HG03432 (cell line): ENCODE measurements at regions not wholly inside any gene's neighbourhood (a gene's known extent, or its start where the extent isn't known, plus 50 kb on each side); places are given as distances from the start of the nearest gene placed in this dataset.
"Not testable (repeated sequence)": the region's sequence is repeated elsewhere in the genome, so short reads cannot be mapped to it uniquely, and the experiment has no call there.

ENCODE experiments used
- ATAC-seq: cut with Tn5 transposase; IDR thresholded peaks from one replicate; pipeline ENCODE4 v1.9.1; 2021; ENCODE audit warnings: mild to moderate bottlenecking, moderate library complexity; ENCODE audit not compliant: unreplicated experiment

DNA sequence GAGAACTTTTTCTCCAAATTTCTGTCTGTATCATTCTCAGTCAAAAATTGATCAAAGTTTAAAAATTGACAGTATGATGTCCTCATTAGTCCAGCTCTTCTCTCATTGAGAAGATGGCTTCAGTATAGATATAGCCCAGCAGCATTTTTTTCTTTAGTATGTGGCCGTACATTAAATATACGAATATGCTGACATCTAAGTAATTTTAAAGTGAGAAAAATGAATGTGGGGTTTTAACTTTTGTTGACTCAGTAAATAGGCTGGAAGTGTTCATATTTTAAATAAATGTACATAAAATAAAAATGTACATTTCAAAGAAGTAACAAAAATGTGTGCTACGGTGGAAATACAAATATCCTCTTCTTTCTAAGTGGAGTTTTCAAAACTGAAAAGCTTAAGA lies 123.5 kb upstream of the PKN2 start:
- no peak for ATAC-seq

DNA sequence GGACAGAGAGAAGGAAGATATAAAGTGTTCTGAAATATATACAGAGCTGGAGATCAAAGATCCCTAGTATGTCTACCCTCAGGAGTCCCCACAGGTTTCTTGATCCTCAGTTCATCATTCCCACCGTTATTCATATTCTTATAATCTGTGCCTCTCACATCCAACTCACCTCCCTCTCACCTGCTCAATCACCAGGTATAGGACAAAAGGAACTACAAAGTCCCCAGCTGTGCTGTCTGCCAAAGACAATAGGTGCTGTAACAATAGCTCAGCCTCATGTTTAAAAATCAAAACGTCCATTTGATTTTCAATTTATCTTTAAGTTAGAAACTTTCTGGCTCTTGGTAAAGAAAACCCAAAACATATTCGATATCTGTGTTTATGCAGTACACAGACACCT lies 121.1 kb upstream of the PKN2 start:
- ATAC-seq: no peak

DNA sequence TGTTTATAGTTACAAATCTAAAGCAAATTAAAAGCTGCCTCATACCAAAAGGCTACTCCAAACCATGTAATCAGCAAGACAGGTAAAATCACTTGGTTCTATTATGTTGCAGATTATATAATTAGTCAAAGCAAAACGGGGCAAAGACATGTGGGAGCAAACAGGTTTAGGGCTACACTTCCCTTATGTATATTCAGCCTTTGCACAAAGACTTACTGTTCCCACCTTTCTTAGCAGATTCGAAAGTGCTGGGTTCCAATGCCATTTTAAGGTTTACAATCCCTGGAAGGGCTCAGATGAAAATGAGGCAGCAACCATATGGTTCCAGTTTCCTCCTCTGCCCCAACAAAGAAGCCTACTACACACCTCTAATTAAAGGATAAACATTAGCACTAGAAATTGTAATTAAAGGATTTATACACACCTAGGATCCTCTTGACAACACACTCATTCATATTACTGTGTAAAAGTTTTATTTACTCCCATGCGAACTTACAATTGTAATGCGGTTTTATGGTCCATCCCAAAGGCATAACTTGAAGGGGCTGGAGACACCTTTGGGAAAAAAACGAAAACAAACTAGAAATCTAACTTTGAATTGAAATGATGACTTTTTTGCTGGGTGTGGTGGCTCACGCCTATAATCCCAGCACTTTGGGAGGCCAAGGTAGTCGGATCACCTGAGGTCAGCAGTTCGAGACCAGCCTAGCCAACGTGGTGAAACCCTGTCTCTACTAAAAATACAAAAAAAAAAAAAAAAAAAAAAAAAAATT lies 117.3 kb upstream of the PKN2 start:
- no peak for ATAC-seq

DNA sequence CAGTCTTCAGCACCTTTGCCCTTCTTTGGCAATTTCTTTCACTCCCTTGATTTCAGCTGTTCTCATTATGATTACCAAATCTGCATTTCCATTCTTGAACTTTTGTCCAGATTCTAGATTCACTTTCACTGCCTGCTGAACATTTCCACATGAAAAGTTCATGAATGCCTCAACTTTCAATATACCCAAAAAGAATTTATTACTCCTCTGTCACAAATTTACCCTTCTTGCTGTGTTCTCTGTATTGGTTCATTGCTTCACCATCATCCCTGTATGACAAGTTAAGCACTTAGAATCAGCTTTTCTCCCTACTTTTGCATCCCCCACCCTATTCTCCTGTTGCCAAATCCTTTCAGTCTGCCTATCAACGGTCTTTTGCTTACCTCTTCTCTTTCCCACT lies 112.6 kb upstream of the PKN2 start:
- ATAC-seq: no peak

DNA sequence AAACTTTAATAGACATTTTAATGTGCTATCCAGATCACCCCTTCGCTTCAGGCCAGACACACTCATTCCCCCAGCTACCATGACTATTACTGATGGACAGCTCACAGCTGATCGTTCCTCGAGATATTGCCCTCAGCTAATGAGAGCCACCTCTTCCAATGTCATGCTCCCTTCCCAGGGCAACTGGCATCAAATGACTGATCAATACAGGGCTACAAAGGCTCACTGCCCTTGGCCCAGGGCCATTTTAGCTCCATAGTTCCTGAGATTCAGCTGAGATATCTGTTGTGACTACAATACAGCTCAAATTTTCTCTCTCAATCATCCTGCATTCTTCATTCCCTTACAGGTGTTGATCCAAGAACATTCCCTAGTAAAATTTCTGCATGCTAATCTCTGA lies 104.5 kb upstream of the PKN2 start:
- no peak for ATAC-seq

DNA sequence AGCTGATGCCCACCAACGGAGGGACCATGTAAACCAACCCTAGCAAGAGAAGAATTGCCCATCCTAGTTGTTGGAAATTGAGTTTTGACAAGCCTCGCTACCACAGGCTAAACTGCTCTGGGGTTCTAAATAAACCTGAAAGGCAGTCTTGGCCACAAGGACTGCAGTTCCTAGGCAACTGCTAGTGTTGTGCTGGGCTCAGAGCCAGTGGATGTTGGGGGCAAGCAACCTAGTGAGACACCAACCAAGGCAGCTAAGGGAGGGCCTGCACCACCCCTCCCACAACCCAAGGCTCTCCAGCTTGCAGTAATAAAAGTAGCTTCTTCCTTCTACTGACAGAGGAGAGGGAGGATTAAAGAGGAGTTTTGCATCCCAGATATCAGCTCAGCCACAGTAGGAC lies 102.4 kb upstream of the PKN2 start:
- ATAC-seq: no peak

DNA sequence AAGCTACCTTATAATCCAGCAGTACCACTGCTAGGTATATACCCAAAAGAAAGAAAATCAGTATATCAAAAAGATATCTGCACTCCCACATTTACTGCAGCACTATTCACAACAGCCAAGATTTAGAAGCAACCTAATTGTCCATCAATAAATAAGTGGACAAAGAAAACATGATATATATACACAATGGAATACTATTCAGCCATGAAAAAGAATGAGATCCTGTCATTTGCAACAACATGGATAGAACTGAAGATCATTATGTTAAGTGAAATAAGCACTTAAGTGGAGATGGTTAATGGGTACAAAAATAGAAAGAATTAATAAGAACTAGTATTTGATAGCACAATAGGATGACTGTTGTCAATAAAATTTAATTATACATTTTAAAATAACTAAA lies 90.7 kb upstream of the PKN2 start:
- no peak for ATAC-seq

DNA sequence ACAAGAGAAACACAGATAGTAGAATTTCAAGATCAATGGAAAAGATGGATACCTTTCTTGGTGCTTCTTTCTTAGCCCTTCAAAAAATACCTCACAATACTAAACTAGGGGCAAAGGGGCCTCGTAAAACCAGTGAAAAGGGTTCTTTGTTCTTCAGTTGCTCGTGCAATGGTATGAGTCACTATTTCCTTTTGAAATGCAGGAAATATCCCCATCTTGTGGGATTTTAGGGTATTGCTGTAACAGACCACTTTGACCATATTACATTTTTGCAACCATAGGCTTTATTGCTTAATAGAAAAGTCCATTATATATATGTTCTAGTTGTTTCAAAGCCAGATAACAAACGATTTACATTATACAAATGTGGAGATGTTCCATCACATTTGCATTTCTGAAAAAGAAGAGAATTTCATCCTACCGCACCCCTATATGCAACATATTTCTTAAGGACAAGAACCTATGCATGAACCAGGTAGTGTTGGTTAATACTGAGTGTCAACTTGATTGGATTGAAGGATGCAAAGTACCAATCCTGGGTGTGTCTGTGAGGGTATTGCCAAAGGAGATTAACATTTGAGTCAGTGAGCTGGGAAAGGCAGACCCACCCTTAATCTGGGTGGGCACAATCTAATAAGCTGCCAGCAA lies 88.6 kb upstream of the PKN2 start:
- peak; percentile 53 for ATAC-seq

DNA sequence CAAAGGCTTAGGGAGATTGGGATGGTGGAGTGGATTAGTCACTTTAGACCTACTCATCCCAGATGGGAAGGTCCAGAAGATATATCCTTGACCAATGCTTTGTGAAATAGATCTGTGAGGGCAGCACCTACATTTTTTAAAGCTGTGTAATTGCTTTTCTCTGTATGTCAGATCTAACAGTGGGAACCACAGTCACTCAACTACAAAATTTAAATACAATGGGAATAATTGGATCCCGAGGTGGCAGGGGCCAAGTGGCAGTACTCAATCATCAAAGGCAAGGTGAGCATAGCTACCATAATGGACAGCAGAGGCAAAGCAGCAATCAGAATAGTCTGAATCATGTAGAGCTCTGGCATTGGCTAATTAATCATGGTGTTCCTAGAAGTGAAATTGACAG lies 86.1 kb upstream of the PKN2 start:
- not testable (repeated sequence) for ATAC-seq

DNA sequence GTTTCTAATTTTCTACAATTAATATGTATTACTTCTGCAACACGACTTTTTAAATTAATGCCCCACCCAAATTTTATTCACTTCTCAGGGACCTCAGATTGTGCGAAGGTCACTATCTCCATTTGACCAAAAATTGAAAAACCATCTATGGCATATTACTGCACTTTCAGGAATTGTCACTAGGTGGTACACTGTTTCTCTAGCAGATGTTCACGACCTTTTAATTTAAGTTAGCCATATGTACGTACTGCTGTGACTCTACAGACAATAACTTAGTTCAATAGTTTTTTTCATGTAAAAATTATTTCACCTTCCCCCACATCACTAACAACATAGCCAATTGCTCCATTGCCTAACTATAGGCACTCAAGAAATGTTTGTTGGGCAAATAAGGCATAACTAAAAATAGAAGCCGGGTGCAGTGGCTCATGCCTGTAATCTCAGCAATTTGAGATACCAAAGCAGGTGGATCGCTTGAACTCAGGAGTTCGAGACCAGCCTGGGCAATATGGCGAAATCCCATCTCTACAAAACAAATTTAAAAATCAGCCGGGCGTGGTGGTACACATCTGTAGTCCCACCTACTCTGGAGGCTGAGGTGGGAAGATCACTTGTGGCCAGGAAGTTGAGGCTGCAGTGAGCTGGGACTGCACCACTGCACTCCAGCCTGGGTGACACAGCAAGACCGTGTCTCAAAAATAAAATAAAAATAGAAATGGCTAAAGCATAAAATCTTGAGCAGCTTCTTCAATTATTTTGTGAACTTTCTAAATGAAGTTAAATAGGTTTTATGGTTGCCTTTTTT lies 75.7 kb upstream of the PKN2 start:
- peak; percentile 84 for ATAC-seq

DNA sequence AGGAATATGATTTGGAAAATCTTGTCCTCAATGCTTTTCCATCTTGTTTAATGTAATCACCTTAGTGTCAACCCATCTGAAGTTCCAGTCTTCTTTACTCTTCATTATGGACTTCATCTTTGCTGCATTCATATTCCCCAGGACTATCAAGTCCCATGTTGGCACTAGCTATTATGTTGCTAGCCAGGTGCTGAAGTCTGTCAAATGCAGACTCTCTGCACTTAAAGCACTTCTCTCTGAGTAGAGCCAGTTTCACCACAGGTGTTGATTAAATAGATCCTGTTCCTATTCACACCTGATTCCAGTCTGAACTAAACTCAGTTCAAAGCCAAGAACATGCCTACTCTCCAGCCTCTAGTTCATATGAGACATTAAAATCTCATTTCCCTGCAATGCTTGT lies 75.0 kb upstream of the PKN2 start:
- ATAC-seq: no peak

DNA sequence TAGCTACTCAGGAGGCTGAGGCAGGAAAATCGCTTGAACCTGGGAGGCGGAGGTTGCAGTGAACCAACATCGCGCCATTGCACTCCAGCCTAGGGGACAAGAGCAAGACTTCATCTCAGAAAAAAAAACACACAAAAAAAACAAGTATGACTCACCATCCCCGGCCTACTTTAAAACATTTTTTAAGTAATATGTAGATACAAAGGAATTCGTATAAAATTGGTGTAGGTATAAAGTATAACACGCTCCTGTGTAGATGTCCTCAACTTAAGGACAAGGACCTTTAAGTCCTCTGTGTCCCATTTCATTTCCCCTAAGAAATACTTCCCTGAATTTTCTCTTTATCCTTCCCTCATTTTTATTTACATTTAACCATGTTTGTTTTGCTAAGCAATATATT lies 73.4 kb upstream of the PKN2 start:
- no peak for ATAC-seq

DNA sequence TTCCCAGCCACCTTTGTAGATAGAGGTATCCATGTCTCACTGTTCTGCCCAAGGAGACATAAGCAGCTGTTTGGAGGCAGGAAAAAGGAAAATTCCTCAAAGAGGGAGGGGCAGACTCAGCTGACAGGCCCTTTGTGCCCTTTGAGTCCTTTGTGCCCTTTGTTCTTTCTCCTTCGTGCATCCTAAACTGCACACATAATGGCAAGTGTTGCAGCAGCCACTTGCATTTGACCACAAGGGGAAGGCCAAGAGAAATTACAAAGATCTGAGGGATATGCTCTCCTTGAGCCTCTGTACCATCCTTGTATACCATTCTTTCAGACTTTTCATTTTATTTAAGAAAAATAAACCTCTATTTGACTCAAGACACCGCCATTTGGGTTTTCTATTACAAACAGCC lies 71.8 kb upstream of the PKN2 start:
- ATAC-seq: no peak

DNA sequence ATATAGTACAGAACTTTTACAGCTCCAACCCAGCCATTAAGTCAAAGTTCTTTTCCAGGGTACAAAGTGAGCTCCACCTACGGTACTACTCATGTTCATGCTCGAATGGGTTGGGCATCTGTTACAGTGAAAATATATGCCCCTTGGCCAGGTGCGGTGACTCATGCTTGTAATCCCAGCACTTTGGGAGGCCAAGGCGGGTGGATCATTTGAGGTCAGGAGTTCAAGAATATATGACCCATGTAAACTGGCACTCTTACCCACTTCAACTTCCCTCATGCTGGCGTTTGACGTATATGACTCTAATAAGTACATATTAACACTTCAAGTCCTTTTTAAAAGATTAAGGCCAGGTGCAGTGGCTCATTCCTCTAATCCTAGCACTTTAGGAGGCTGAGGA lies 71.3 kb upstream of the PKN2 start:
- no peak for ATAC-seq

DNA sequence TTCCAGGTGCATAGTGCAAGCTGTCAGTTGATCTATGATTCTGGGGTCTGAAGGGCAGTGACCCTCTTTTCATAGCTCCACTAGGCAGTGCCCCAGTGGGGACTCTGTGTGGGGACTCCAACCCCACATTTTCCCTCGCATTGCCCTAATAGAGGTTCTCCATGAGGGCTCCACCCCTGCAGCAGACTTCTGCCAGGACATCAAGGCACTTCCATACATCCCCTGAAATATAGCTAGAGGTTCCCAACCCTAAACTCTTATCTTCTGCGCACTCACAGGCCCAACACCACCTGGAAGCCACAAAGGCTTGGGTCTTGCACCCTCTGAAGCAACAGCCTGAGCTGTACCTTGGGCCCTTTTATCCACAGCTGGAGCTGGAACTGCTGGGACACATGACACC lies 65.7 kb upstream of the PKN2 start:
- no peak for ATAC-seq

DNA sequence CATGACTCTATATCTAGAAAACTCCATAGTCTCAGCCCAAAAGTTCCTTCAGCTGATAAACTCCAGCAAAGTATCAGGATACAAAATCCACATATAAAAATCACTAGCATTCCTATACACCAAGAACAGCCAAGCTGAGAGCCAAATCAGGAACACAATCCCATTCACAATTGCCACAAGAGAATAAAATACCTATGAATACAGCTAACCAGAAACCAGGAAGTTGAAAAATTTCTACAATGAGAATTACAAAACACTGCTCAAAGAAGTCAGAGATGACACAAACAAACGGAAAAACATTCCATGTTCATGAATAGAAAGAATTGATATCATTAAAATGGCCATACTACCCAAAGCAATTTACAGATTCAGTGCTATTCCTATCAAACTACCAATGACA lies 61.0 kb upstream of the PKN2 start:
- not testable (repeated sequence) for ATAC-seq
